Left hindlimb (tissue), 1 donor: ENCODE measurements at regions not wholly inside any gene's neighbourhood (a gene's known extent, or its start where the extent isn't known, plus 50 kb on each side); places are given as distances from the start of the nearest gene placed in this dataset.

Experiments
- DNase-seq: peaks from one replicate; pipeline ENCODE4 v3.0.0-alpha.2; 2018

DNA sequence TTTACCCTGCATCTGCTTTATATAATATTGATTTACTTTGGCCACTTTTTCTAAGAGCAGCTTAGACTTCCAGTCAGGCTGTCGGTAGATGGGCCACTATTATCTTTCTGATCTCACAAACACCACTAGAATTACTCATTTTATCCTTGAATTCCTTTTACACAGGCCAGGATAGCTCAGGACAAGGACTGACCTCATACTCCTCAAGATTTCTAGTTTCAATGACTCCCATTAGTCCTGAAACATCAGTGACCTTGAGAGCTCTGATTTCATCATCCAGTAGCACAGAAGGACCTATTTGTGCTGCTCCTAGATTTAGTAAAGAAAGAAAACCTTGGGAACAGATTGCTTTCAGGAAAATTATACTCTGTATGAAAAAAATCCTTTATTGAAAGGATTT, 727.9 kb upstream of the PTPRD start:
- DNase-seq, result no peak

DNA sequence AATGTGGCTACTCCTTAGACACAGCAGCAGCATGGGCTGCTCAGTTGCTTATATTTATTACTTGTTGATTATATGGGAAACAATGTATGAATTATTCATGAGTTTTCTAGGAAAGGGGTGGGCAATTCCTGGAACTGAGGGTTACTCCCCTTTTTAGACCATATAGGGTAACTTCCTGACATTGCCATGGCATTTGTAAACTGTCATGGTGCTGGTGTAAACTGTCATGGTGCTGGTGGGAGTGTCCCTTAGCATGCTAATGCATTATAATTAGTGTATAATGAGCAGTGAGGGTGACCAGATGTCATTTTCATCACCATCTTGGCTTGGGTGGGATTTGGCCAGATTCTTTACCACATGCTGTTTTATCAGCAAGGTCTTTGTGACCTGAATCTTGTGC, 734.6 kb upstream of the PTPRD start:
- no peak for DNase-seq

DNA sequence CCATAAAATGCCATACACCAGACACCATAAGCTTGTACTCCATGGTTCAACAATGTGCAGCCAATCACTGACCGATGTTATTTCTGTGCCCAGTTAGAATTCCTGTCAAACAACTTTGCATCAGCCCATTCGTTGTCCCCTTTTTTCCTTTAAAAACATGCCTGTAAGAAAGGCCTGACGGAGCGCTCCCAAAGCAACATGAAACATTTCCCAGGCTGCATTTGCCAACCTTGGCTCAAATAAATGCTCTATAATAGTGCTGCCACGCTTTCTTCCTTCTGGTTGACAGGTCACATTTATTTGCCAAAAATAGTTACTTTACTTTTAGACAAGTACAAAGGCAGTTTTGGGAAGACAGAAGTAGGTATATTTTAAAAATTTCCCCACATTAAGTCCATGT, 735.6 kb upstream of the PTPRD start:
- no peak for DNase-seq

DNA sequence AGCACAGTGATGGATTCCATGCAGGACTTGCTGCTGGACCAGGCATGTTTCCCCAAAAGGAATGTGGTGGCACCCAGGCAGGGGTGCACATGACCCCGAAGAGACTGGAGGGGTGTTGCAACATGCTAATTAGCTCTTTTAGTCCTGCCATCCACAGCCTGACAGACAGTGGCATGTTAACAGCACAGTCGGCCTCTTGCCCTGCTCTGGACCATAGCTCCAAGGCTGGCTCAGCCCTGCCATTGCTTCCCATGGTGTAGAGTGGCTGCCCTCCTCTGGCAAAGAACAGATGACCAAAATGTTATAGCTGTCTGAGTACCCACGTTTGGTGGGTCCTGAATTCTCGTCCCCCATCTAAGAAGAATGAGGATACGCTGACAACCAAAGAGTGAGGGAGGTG, 736.4 kb upstream of the PTPRD start:
- no peak for DNase-seq

DNA sequence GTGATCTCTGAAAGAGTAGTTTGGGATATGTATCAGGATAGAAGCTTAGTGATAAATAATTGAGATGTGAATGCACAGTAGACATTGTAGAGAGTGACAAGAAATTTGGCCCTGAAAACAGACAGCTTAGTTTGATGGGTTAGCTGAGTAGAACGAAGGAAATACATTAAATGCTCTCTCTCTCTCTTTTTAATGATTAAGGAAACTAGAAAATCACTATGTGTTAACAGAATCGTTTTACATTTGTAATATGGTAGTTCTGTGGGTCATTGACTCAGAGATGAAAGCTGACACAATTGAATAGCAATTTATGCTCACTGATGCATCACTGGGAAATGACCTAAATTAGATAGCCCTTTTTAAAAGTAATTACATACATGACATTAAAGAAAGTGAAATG, 739.8 kb upstream of the PTPRD start:
- no peak for DNase-seq

DNA sequence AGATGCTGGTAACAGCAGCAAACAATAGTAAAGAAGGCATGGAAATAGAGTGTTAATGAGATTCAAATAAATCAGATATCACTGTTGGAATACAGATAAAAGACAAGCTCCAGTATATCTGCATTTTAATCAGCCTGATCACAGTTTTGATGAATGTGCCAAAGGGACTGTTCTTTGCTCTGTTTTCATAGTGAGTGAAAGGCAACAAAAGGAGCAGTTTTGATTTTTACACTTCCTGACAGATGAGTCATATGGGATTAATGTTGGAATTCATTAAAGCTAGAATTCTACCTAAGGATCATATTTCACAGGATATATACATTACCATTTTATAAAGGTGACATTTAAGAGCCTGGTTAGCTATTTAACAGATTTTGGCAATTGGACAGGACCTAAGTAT, 743.3 kb upstream of the PTPRD start:
- DNase-seq, result no peak

DNA sequence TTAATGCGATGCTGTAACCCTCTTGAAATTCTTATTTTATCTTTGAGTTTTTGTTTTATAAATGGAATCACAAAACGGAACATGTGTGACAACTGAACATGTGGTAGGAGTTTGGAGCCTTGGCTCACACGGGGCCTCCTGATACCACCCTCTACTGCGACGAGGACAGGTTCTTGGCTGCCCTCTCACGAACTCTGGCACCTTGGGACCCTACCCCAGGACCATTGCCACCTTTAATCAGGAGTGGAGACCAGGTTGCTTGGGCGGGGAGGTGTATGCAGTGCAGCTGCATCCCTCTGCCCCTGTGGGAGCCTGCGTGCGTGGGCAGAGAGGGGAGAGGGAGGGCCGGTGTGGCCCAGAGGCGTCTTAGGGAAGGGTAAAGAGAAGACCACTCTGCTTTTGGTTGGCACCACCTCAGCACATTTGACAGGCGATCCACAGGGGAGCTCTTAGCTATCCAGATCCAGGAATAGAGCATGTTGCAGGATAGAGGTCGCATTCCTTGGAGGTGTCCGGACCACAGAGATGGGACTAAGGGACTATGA, 753.9 kb upstream of the PTPRD start:
- no peak for DNase-seq

DNA sequence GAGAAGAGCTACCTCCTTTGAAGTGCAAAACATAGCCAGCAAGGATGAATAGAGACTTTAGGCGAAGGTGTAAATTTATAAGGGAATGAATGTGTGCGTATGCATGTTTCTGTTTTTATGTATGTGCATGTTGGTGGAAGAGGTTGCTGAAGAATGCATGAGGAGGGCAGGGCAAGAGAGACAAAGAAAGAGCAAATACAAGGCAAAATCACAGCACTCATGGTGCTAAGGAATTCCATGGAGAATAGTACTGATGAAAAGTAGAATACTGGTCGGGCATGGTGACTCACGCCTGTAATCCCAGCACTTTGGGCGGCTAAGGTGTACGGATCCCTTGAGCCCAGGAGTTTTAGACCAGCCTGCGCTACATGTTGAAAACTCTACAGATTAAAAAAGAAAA, 762.1 kb upstream of the PTPRD start:
- DNase-seq, result no peak

DNA sequence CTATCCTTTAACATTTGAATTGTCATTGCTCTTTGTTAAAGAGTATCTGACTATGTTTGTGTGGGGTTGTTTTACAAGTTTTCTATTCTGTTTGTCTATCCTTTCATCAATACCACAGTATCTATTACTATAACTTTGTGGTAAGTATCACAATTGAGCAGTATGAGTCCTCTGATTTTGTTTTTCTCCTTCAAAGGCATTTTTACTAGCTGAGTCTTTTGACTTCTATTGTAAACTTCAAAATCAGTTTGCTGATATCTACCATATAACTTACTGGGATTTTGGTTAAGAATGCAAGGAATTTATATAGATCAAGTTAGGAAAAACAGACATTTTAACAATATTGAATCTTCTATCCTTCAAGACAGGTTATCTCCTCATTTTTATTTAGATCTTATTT, 789.8 kb upstream of the PTPRD start:
- no peak for DNase-seq

DNA sequence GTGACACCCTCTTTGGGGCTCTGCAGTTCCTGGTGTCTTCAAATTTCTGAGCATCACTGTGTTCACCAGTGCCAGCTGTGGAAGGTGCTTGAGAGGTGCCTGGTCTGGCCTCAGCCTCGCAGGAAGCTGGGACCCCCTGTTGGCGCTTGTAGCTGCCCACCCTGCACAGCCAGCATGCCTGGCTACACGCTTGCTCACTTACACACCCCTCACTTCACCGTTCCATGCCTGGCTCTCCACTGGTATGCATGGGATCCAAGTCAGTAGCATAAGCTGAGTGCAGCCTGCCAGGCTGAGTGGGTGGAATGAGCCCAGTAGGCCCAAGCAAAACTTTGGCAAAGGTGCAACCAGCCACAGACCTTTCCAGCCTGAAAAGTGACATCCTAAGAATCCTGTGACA, 801.4 kb upstream of the PTPRD start:
- DNase-seq, result no peak

DNA sequence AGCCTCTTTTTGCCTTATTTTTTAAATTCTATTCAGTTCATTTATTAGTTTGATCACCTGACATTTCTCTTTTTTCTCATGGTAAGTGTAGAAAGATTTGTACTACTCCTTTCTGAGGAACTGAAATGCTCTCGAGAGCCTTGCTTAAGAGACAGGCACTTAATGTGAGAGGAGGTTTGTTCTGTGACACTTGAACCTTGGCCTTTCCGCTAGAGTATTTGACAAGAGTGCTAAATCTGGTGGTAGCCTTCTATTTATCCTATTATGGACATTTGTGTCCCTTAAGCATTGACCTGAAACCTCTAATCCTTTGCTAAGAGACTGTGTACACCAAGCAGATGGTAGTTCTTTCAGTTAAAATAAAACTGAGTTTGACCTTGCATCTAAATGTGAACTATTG, 805.0 kb upstream of the PTPRD start:
- DNase-seq, result no peak

DNA sequence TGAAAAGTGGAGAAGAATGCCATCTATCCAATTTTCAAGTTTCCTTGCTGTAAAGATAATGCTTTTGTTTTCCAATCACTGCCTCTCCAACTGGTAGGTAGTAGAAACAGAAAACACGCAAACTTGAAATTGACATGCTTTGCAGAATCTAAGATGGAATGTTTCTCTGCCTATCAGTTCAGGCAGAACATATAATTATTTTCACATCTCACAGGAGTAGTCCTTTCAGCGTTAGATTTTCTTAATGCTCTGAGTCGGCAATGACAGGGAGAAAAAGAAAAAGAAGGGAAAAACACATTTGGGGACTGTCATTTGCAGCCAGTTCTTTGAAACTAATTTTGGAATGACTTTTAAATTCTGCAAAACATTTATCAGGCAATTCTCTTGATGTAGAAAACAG, 818.7 kb upstream of the PTPRD start:
- DNase-seq, result no peak

DNA sequence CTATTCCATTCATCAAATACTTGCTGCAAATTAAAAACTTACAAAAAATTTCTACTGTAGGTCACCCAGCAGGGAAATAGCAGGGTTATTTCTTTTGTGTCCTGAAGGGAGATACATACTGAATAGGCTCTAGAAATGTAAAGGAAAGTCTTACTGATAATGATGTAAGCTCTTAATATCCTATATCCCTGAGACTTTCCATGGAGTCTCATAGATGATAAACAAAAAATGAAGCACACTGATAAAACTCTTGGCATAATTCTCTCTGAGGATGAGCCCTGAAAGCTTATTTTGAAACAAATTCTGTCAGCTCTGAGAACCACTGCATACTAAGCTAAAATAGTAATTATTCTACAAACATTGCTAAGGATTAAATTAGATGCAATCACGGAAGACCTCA, 819.6 kb upstream of the PTPRD start:
- no peak for DNase-seq

DNA sequence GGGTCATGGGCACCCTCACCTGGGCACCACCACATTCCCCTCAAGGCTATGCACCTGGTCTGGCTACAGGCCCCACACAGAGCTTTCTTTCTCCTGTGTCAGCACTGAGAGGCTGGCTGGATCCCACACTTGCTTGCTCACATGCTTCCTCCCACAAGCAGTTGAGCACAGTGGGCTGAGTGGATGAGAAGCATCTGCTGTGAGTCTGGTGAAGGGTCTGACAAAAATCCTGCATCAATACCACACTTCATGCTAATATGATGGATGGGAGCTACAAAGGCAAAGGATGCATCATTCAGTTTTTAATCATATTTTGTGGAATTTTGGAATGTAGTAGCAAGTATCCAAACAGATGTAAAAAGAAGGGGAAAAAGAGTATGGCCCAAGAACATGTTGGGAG, 830.8 kb upstream of the PTPRD start:
- no peak for DNase-seq

DNA sequence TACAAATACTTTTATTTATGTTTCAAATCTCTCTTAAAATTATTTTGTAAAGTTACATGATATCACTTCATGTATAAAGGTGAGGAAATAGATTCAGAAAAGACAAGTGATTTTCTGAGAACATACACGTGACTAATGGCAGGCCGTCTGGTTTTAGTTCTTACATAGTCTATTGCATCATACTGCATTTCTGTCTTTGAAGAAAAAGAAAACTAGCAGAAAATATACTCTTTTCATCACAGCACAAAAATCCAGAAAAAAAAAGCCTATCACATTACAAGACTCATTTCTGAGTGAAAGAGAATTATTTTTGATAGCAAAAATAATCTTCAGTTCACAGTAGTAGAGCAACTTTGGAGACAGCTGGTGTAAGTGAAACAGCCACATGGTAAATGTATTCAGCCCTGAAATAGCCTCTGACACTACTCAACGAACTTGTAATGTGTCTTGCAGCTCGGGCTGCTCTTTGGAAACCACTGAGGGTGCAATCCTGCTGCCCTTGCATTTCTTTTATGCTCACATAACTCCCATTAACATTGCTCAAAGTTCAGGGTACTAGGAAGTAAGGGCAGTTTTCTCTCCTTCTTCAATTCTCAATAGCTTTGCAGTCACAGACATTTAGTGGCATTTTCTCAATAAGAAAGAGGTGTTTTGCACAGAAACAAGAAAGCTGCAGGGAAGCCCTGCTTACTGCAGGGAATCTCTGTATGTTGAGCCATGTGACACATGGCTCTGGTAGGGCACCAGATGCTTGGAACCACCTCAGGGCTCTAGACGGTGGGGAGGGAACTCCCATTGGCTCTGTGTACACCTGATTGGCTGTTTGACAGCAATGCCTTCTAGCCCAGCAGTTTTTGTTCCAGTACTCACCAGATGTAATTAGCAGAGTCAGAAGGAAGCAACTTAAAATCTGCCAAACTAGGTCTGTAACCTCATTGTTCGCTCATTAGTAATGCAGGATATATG, 845.3 kb upstream of the PTPRD start:
- no peak for DNase-seq

DNA sequence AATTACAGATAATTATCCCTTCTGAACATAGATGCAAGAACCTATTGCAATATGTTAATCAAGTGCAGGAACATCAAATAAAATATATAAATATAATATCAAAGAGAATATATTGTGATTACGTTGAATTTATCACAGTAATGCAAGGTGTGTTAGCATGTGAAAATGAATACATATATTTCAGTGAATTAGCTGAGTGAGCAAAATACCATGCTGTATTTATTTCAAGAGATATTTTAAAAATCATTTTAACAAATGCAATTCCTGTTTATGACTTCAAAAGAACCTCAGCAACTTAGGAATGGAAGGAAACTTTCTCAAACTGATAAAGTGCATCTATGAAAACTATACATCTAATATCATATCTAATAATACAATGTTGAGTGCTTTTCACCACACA, 856.9 kb upstream of the PTPRD start:
- no peak for DNase-seq

DNA sequence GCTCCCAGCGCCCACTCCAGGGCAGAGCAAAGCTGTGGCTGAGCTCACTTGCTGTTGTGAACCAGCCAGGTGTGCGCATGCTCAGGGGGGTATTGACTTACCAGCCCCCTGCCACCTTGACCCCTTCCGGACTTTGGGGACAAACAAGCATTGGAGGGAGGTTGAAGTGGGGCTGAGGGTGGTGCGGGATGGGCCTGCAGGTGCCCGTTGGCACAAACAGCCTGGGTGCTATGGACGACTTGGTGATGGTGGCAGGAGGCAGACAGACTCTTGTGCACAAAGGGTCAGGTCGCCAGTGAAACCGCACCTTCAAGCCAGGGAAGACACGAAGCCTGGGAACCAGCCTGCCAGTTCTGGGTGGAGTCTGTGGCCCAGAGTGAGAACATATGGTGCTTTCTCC, 858.5 kb upstream of the PTPRD start:
- no peak for DNase-seq

DNA sequence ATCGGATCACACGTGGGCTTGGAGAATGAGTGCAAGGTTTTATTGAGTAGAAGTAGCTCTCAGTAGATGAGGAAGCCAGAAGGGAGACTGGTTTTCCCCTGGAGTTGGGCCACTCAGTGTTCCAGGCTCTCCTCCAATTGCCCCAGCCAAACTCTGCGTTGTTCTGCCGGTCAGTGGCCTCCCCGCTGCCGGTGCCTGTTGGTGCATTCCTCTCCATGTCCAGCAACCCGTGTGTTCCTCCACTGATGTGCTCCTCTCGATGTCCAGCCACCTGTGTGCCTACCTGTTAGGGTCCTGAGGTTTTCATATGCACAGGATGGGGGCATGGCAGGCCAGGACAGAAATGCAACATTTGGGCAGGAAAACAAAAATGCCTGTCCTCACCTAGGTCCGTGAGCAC, 888.0 kb upstream of the PTPRD start:
- DNase-seq, result no peak

DNA sequence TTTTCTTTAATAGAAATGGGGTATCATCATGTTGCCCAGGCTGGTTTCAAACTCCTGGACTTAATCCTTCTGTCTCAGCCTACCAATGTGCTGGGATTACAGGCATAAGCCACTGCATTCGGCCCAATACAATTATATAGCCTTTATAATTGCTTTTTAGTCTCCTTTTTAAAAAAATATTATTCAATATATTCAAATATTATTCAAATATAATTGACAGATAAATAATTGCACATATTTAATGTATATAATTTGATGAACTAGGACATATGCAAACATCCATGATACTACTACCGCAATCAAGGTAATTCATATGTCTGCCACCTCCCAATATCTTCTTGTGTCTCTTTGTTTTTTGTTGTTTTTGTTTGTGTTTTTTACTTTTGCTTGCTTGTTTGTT, 894.2 kb upstream of the PTPRD start:
- DNase-seq, result no peak

DNA sequence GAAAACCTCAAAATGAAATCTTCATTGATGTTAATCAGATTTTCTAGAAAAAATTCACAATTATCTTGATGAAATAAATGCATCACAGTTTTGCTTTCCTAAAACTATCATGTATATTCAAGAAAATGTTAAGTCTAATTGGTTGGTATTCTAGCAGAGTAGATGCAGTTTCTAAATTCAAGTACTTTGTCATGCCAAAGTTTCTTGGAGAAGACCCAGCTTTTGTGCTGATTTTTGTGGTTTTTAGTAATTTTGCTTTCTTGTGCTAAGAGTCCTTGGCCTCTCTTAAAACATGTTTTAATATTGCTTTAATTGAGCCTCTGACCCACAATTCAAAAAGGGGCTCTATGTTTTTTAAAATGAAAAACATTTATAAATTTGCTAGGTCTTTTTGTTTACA, 924.8 kb upstream of the PTPRD start:
- DNase-seq, result no peak

DNA sequence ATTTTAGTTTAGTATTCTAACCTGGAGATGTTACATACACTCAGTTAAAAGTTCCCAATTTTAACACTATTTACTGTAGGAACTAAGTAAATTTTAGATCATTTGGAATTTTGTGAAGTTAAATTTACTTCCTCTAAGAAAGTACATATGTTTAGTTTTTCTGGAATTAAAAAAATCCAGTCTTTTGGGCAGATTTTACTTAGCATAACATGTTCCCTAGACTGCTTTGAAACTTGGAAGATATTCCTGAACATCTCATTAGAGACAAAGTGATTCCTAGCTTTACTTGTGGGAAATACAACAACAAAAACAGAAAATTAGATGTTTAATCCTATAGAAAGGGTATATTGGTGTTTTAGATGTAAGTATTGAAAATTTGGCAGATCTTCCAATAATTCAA, 930.0 kb upstream of the PTPRD start:
- no peak for DNase-seq

DNA sequence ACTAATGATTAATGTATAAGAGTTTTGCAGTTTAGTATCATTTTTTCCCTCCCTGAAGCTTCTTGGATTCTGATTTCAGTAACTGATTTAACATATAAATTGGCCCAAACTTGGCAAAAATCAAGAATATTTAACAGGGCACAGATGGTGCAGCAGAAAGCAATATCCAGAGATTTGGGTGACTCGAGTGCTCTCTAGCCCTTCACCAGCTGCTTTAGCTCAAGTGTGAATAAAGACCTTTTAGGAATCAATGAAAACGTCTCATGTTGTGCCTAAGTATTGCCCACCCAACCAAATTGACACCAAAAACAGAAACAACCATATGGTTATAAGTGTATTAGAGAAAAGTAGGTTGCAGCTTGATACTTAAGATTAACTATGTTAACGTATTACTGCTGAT, 933.4 kb upstream of the PTPRD start:
- DNase-seq, result no peak

DNA sequence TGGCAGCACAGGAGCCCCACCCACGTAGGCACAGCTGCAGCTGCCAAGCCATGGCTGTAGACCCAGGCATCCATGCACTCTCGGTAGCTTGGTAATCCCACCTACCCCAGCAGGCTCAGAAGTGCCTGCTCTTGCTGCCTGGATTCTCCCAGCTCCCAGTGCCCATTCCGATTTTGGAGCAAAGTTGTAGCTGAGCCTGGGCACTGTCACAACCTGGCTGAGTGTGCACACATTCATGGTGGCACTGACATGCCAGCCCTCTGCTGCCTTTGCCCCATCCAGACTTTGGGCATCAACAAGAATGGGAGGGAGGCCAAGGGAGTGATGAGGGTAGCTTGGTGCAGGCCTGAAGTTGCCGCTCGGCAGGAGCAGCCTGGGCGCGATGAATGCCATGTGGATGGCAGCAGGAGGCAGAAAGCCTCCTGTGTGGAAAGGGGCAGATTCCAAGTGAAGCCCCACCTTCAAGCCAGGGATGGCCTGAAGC, 936.6 kb upstream of the PTPRD start:
- no peak for DNase-seq

DNA sequence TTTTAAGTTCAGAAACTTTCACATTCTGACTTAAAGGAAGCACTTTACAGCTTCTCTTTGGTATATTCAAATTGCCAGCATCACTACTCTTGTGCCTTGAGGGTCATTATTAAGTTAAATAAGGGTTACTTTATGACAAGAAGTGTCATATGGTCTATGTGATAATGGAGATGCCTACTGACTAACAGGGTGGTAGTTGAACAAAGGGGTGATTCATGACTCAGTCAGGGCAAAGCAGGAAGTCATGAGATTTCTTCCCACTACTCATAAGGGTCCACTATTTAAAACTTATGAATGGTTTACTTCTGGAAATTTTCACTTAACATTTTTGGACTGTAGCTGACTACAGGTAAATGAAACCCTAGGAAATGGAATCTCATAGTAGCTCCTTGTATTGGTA, 938.3 kb upstream of the PTPRD start:
- no peak for DNase-seq

DNA sequence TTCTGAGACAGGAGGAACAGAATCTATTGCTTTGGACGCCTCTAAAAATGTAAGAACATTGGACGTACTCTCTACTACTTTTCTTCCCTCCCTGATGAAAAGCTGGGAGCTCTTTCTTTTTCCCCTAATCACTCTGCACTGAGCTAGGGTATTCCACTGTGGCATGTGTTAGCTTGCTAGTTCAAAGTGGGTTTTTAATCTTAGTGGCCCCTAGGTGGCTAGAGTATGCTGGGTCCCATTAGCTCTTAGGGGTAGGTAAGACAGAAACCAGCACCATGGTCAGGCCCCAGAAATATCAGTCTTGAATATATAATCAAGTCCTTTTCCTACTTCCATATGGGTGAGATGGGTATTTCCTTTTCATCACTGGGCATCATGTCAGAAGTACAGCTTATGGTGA, 945.2 kb upstream of the PTPRD start:
- no peak for DNase-seq
